ENCODE measurements at regions not wholly inside any gene's neighbourhood (a gene's known extent, or its start where the extent isn't known, plus 50 kb on each side); places are given as distances from the start of the nearest gene placed in this dataset.

- TF ChIP-seq, protein P1, sequence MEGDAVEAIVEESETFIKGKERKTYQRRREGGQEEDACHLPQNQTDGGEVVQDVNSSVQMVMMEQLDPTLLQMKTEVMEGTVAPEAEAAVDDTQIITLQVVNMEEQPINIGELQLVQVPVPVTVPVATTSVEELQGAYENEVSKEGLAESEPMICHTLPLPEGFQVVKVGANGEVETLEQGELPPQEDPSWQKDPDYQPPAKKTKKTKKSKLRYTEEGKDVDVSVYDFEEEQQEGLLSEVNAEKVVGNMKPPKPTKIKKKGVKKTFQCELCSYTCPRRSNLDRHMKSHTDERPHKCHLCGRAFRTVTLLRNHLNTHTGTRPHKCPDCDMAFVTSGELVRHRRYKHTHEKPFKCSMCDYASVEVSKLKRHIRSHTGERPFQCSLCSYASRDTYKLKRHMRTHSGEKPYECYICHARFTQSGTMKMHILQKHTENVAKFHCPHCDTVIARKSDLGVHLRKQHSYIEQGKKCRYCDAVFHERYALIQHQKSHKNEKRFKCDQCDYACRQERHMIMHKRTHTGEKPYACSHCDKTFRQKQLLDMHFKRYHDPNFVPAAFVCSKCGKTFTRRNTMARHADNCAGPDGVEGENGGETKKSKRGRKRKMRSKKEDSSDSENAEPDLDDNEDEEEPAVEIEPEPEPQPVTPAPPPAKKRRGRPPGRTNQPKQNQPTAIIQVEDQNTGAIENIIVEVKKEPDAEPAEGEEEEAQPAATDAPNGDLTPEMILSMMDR (IDR thresholded peaks at IDR 0.05) = no peak
- no peak for TF ChIP-seq POLR2AphosphoS5 (IDR thresholded peaks at IDR 0.05)
- TF ChIP-seq POLR2A (IDR thresholded peaks at IDR 0.05; ENCODE audit: low read depth) = no peak
- TF ChIP-seq EP300 (IDR thresholded peaks at IDR 0.05) = no peak
Measured at GRCh38 chr3:153976891-153977554, 144.2 kb upstream of the ARHGEF26 start.

All from esophagus muscularis mucosa (tissue), 4 donors.